ENCODE measurements at regions not wholly inside any gene's neighbourhood (a gene's known extent, or its start where the extent isn't known, plus 50 kb on each side); places are given as distances from the start of the nearest gene placed in this dataset.

GRCh38 chr10:83122336-83122735 lies 1017.0 kb upstream of the GHITM start:
- TF ChIP-seq CTCF (conservative IDR thresholded peaks at IDR 0.05): no peak
- no peak for TF ChIP-seq ZFX (IDR thresholded peaks at IDR 0.05)

All from C4-2B (cell line).